IMR-90 (cell line): ENCODE measurements at regions not wholly inside any gene's neighbourhood (a gene's known extent, or its start where the extent isn't known, plus 50 kb on each side); places are given as distances from the start of the nearest gene placed in this dataset.

Experiments used
- ATAC-seq: fragments of 200-7000 bp; cut with Tn5 transposase; 2 replicates; pipeline ENCODE4 v1.9.1; 2020; ENCODE audit warnings: low read depth, mild to moderate bottlenecking, moderate library complexity
- BruUV-seq: library from RNA; stranded (reverse); fragments of 400-500 nt; replicated peaks from 2 replicates; lab custom pipeline; 2021; lab: Mats Ljungman, UMichigan
- CTCF ChIA-PET: fragments of 300-600 bp; formaldehyde crosslinking; extraction: SDS; loops from one replicate; lab custom pipeline; 2021; ENCODE audit warnings: antibody characterized with exemption; lab: Yijun Ruan, JAX
- POLR2A ChIA-PET: fragments of 300-600 bp; sonication (Branson Sonifier 250); formaldehyde crosslinking; loops from one replicate; lab custom pipeline; 2022; ENCODE audit warnings: antibody characterized with exemption; ENCODE audit not compliant: unreplicated experiment; lab: Charles Lee
- DNase-seq: peaks from one replicate; pipeline ENCODE4 v3.0.0; 2013
- H2AFZ ChIP-seq: replicated peaks from 2 replicates; pipeline ENCODE3; 2013; ENCODE audit warnings: low read length, mild to moderate bottlenecking; ENCODE audit not compliant: poor library complexity
- H2AK5ac ChIP-seq: 2 replicates; pipeline ENCODE4 v1.6.1; 2013; ENCODE audit warnings: low read depth, low read length, inconsistent platforms
- H2AK9ac ChIP-seq: replicated peaks from 2 replicates; pipeline ENCODE3; 2013; ENCODE audit warnings: mild to moderate bottlenecking, low read depth, low read length, moderate library complexity; ENCODE audit not compliant: poor library complexity
- H2BK120ac ChIP-seq: 2 replicates; pipeline ENCODE4 v1.6.1; 2013; ENCODE audit warnings: low read depth, low read length, inconsistent platforms
- H2BK15ac ChIP-seq: 3 replicates; pipeline ENCODE4 v1.6.1; 2013; ENCODE audit warnings: low read depth, low read length, inconsistent platforms
- H2BK20ac ChIP-seq: 2 replicates; pipeline ENCODE4 v1.6.1; 2013; ENCODE audit warnings: low read depth, mild to moderate bottlenecking, inconsistent platforms, low read length, moderate library complexity
- H2BK5ac ChIP-seq: 2 replicates; pipeline ENCODE4 v1.6.1; 2013; ENCODE audit warnings: mild to moderate bottlenecking, low read depth, low read length, inconsistent platforms; ENCODE audit not compliant: poor library complexity, severe bottlenecking
- H3K14ac ChIP-seq: replicated peaks from 2 replicates; pipeline ENCODE4 v1.6.1; 2013; ENCODE audit warnings: low read depth, low read length, inconsistent platforms
- H3K18ac ChIP-seq: 2 replicates; pipeline ENCODE4 v1.6.1; 2013; ENCODE audit warnings: low read depth, low read length, control low read depth
- H3K23ac ChIP-seq: 2 replicates; pipeline ENCODE4 v1.6.1; 2013; ENCODE audit warnings: low read depth, low read length, inconsistent platforms
- H3K27ac ChIP-seq: 2 replicates; pipeline ENCODE4 v1.5.1; 2013; ENCODE audit warnings: mild to moderate bottlenecking, control low read depth, low read length; ENCODE audit not compliant: insufficient read depth
- H3K27me3 ChIP-seq: 2 replicates; pipeline ENCODE4 v1.6.1; 2013; ENCODE audit warnings: low read length; ENCODE audit not compliant: control insufficient read depth, insufficient read depth
- H3K36me3 ChIP-seq: 2 replicates; pipeline ENCODE4 v1.6.1; 2013; ENCODE audit warnings: low read length, mixed read lengths; ENCODE audit not compliant: control insufficient read depth, insufficient read depth
- H3K4ac ChIP-seq: 2 replicates; pipeline ENCODE4 v1.6.1; 2013; ENCODE audit warnings: low read depth, low read length, inconsistent platforms
- H3K4me1 ChIP-seq: 2 replicates; pipeline ENCODE4 v1.6.1; 2013; ENCODE audit warnings: low read length, mixed read lengths; ENCODE audit not compliant: control insufficient read depth, insufficient read depth
- H3K4me2 ChIP-seq: 2 replicates; pipeline ENCODE4 v1.6.1; 2013; ENCODE audit warnings: low read depth, mild to moderate bottlenecking, control low read depth, low read length, moderate library complexity
- H3K4me3 ChIP-seq: 2 replicates; pipeline ENCODE4 v1.5.1; 2013; ENCODE audit warnings: low read depth, mild to moderate bottlenecking, control low read depth, low read length, moderate library complexity; ENCODE audit not compliant: insufficient read depth
- H3K56ac ChIP-seq: 2 replicates; pipeline ENCODE4 v1.6.1; 2013; ENCODE audit warnings: low read length, inconsistent platforms; ENCODE audit not compliant: insufficient read depth; ENCODE audit errors: extremely low read depth
- H3K79me1 ChIP-seq, 2 experiments: 2 replicates each; pipeline ENCODE4 v1.6.1; 2013; ENCODE audit warnings: low read length in 2 of 2, inconsistent platforms in 1 of 2, low read depth in 1 of 2
- H3K9ac ChIP-seq: 2 replicates; pipeline ENCODE4 v1.6.1; 2013; ENCODE audit warnings: low read depth, low read length, control low read depth
- H3K9me1 ChIP-seq: 2 replicates; pipeline ENCODE4 v1.6.1; 2013; ENCODE audit warnings: low read length, inconsistent platforms; ENCODE audit not compliant: insufficient read depth
- H3K9me3 ChIP-seq: 2 replicates; pipeline ENCODE4 v1.6.1; 2013; ENCODE audit warnings: low read length; ENCODE audit not compliant: control insufficient read depth, insufficient read depth
- H4K20me1 ChIP-seq: 2 replicates; pipeline ENCODE4 v1.6.1; 2013; ENCODE audit warnings: low read length, inconsistent platforms; ENCODE audit not compliant: insufficient read depth
- H4K5ac ChIP-seq: 2 replicates; pipeline ENCODE4 v1.6.1; 2013; ENCODE audit warnings: mild to moderate bottlenecking, low read depth, low read length, control low read depth
- H4K8ac ChIP-seq, 2 experiments: 2 replicates each; pipeline ENCODE4 v1.6.1; 2013; ENCODE audit warnings: low read depth in 2 of 2, low read length in 2 of 2, control low read depth in 1 of 2, inconsistent platforms in 1 of 2
- H4K91ac ChIP-seq: 2 replicates; pipeline ENCODE4 v1.6.1; 2013; ENCODE audit warnings: low read depth, low read length, inconsistent platforms; ENCODE audit not compliant: insufficient read depth
- CHD1 ChIP-seq: IDR thresholded peaks from 2 replicates; pipeline ENCODE4 v1.6.1; 2012; ENCODE audit warnings: low read depth, low read length, improper control_type of control experiment
- FOS ChIP-seq: fragments of 150-350 bp; IDR thresholded peaks from 2 replicates; pipeline ENCODE4 v1.6.1; 2016; ENCODE audit warnings: low read depth, low read length
- RFX5 ChIP-seq: IDR thresholded peaks from 2 replicates; pipeline ENCODE4 v1.8.0; 2012; ENCODE audit warnings: low read depth, mild to moderate bottlenecking, low read length, moderate library complexity
- SMC3 ChIP-seq: fragments of 150-350 bp; IDR thresholded peaks from 2 replicates; pipeline ENCODE4 v1.6.1; 2016; ENCODE audit warnings: low read depth, mild to moderate bottlenecking, antibody characterized with exemption, low read length, moderate library complexity
- dilution Hi-C: fragments of 300-500 bp; cut with HindIII; formaldehyde crosslinking; loops from one replicate; pipeline ENCODE4 v1.14.3; 2018; ENCODE audit warnings: low sequenced_read_pairs; ENCODE audit not compliant: unreplicated experiment
- in situ Hi-C: fragments of 300-500 bp; cut with MboI; formaldehyde crosslinking; loops from 3 replicates; pipeline ENCODE4 v1.14.3; 2019; ENCODE audit warnings: low sequenced_read_pairs, inconsistent platforms, mixed read lengths
- intact Hi-C: fragments of 100-400 bp; cut with micrococcal nuclease; formaldehyde crosslinking; loops from 2 replicates; pipeline ENCODE4 v1.10.0; 2022

GRCh38 chr16:35523991-35524390, 2064.6 kb downstream of the TP53TG3F start:
- no peak overlapping the region for H4K91ac ChIP-seq
- no peak overlapping the region for H4K8ac ChIP-seq
- H2AK9ac ChIP-seq, result no peak overlapping the region
- no peak overlapping the region for H2BK15ac ChIP-seq
- dilution Hi-C loops (no loop called here), in situ Hi-C loops (no loop called here), intact Hi-C loops (no loop called here)
- H2AFZ ChIP-seq, result no peak overlapping the region
- no peak overlapping the region for H2BK20ac ChIP-seq
- H3K9ac ChIP-seq, result no peak overlapping the region
- H2BK5ac ChIP-seq, result no peak overlapping the region
- POLR2A ChIA-PET, result no interaction called here
- H3K36me3 ChIP-seq, result no peaks in the 10 kb centered on the region
- DNase-seq (no peak), ATAC-seq (no peak)
- CTCF ChIA-PET, result interaction anchor here (0.9 kb wide), 1 partner anchor 8 kb away, joined by 3 read pairs; no protein-coding TSS in a partner anchor
- no peak overlapping the region for H3K14ac ChIP-seq
- H3K23ac ChIP-seq, result no peak overlapping the region
- H4K20me1 ChIP-seq, result no peaks in the 10 kb centered on the region
- H3K4ac ChIP-seq, result no peak overlapping the region
- no peak overlapping the region for H2BK120ac ChIP-seq
- H3K9me1 ChIP-seq, result no peaks in the 10 kb centered on the region
- H3K27ac ChIP-seq, result no peak overlapping the region
- H3K4me3 ChIP-seq, result no peak overlapping the region
- no peaks in the 10 kb centered on the region for H3K4me1 ChIP-seq
- no peaks in the 10 kb centered on the region for H3K79me1 ChIP-seq
- no TSS peak for BruUV-seq
- no peak overlapping the region for H2AK5ac ChIP-seq
- no peak overlapping the region for H4K5ac ChIP-seq
- TF ChIP-seq SMC3 (no peak), RFX5 (no peak), CHD1 (no peak), FOS (no peak)
- H3K18ac ChIP-seq, result no peak overlapping the region
- H3K9me3 ChIP-seq, result peaks cover 17% of the 10 kb centered on the region
- H3K27me3 ChIP-seq, result no peaks in the 10 kb centered on the region
- no peak overlapping the region for H3K4me2 ChIP-seq
- H3K56ac ChIP-seq, result no peak overlapping the region
